ENCODE measurements at regions not wholly inside any gene's neighbourhood (a gene's known extent, or its start where the extent isn't known, plus 50 kb on each side); places are given as distances from the start of the nearest gene placed in this dataset.

GRCh38 chr3:112693186-112693585 lies 52.2 kb upstream of the CCDC80 start:
- TF ChIP-seq CTCF (IDR thresholded peaks at IDR 0.05), result no peak
- ATAC-seq, result no peak
- Mint-ChIP-seq H3K27me3 (no peaks in the 10 kb centered on the region), H3K36me3 (ENCODE audit: low read depth) (no peaks in the 10 kb centered on the region), H3K27ac (no peak overlapping the region), H3K4me3 (no peak overlapping the region), H3K4me1 (ENCODE audit: low read depth) (peaks cover 11% of the 10 kb centered on the region), H3K9me3 (no peaks in the 10 kb centered on the region)
- ChIA-PET POLR2A (no interaction called here), CTCF (interaction anchor here (0.9 to 1.3 kb wide), 2 partner anchors 11 to 286 kb away, joined by 3 to 4 read pairs; no protein-coding TSS in a partner anchor)
- DNase-seq, result no peak
- intact Hi-C loops (cut with micrococcal nuclease), result no loop called here
